Stimulated activated CD8-positive, alpha-beta memory T cell treated with anti-CD3 and anti-CD28 coated beads, Interleukin-12 subunit alpha, Interleukin-12 subunit beta, amount 100 ng/mL, for 24 hours (primary cell): ENCODE measurements at regions not wholly inside any gene's neighbourhood (a gene's known extent, or its start where the extent isn't known, plus 50 kb on each side); places are given as distances from the start of the nearest gene placed in this dataset.

Source experiments
- DNase-seq: peaks from one replicate; pipeline ENCODE4 v3.0.0-alpha.2; 2020; ENCODE audit errors: extremely low read depth

- DNase-seq = no peak
Measured at GRCh38 chr9:79953908-79954307, 382.1 kb downstream of the TLE4 start.

GRCh38 chr9:79952401-79952800, 380.6 kb downstream of the TLE4 start:
- DNase-seq = no peak

- no peak for DNase-seq
Measured at GRCh38 chr9:79946712-79947111, 374.9 kb downstream of the TLE4 start.

GRCh38 chr9:79945495-79945894, 373.7 kb downstream of the TLE4 start:
- DNase-seq = no peak

GRCh38 chr9:79945016-79945415, 373.3 kb downstream of the TLE4 start:
- no peak for DNase-seq

- DNase-seq = no peak
Measured at GRCh38 chr9:79940919-79941318, 369.2 kb downstream of the TLE4 start.

- no peak for DNase-seq
Measured at GRCh38 chr9:79939819-79940218, 368.1 kb downstream of the TLE4 start.

- DNase-seq = no peak
Measured at GRCh38 chr9:79936336-79936735, 364.6 kb downstream of the TLE4 start.

GRCh38 chr9:79929285-79929684, 357.5 kb downstream of the TLE4 start:
- DNase-seq = no peak

- no peak for DNase-seq
Measured at GRCh38 chr9:79928661-79929223, 357.0 kb downstream of the TLE4 start.

GRCh38 chr9:79925326-79925725, 353.6 kb downstream of the TLE4 start:
- DNase-seq = no peak

- DNase-seq = no peak
Measured at GRCh38 chr9:79924836-79925235, 353.1 kb downstream of the TLE4 start.

GRCh38 chr9:79917421-79917820, 345.7 kb downstream of the TLE4 start:
- no peak for DNase-seq

- DNase-seq = no peak
Measured at GRCh38 chr9:79913867-79914266, 342.1 kb downstream of the TLE4 start.

- DNase-seq = no peak
Measured at GRCh38 chr9:79912318-79913070, 340.7 kb downstream of the TLE4 start.

- no peak for DNase-seq
Measured at GRCh38 chr9:79911724-79912123, 340.0 kb downstream of the TLE4 start.

GRCh38 chr9:79902825-79903600, 331.2 kb downstream of the TLE4 start:
- DNase-seq = no peak

GRCh38 chr9:79900754-79901153, 329.0 kb downstream of the TLE4 start:
- no peak for DNase-seq

GRCh38 chr9:79896390-79896980, 324.7 kb downstream of the TLE4 start:
- DNase-seq = no peak

GRCh38 chr9:79895232-79895631, 323.5 kb downstream of the TLE4 start:
- no peak for DNase-seq

GRCh38 chr9:79889369-79889768, 317.6 kb downstream of the TLE4 start:
- DNase-seq = no peak

- no peak for DNase-seq
Measured at GRCh38 chr9:79885093-79885857, 313.5 kb downstream of the TLE4 start.
